Neural progenitor cell (in vitro differentiated cells): ENCODE measurements at regions not wholly inside any gene's neighbourhood (a gene's known extent, or its start where the extent isn't known, plus 50 kb on each side); places are given as distances from the start of the nearest gene placed in this dataset.

ENCODE experiments used
- EZH2 ChIP-seq: fragments of 200-600 bp; sonication (generic); IDR thresholded peaks from 2 replicates; pipeline ENCODE4 v1.6.1; 2017; ENCODE audit warnings: antibody characterized with exemption, mild to moderate bottlenecking, moderate library complexity
- EZH2phosphoT487 ChIP-seq: fragments of 200-600 bp; sonication (generic); IDR thresholded peaks from 2 replicates; pipeline ENCODE4 v1.6.1; 2017; ENCODE audit warnings: antibody characterized with exemption
- TF ChIP-seq, protein P1 (sequence below): fragments of 200-600 bp; sonication (generic); IDR thresholded peaks from 2 replicates; pipeline ENCODE4 v1.5.1; 2017; ENCODE audit warnings: antibody characterized with exemption, mild to moderate bottlenecking

DNA sequence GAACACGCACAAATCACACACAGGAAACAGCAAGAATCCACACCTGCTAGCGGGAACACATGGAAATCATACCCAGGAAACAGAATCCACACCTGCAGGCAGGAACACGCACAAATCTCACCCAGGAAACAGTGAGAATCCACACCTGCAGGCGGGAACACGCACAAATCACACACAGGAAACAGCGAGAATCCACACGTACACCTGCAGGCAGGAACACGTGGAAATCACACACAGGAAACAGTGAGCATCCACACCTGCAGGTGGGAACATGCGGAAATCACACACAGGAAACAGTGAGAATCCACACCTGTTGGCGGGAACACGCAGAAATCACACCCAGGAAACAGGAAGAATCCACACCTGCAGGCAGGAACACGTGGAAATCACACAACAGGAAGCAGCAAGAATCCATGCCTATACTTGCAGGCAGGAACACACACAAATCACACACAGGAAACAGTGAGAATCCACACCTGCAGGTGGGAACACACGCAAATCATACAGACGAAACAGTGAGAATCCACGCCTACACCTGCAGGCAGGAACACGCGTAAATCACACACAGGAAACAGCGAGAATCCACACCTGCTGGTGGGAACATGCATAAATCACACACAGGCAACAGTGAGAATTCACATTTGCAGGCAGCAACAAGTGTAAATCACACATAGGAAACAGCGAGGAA is 108.6 kb downstream of the DLL1 start:
- TF ChIP-seq, protein P1, sequence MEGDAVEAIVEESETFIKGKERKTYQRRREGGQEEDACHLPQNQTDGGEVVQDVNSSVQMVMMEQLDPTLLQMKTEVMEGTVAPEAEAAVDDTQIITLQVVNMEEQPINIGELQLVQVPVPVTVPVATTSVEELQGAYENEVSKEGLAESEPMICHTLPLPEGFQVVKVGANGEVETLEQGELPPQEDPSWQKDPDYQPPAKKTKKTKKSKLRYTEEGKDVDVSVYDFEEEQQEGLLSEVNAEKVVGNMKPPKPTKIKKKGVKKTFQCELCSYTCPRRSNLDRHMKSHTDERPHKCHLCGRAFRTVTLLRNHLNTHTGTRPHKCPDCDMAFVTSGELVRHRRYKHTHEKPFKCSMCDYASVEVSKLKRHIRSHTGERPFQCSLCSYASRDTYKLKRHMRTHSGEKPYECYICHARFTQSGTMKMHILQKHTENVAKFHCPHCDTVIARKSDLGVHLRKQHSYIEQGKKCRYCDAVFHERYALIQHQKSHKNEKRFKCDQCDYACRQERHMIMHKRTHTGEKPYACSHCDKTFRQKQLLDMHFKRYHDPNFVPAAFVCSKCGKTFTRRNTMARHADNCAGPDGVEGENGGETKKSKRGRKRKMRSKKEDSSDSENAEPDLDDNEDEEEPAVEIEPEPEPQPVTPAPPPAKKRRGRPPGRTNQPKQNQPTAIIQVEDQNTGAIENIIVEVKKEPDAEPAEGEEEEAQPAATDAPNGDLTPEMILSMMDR = no peak
- TF ChIP-seq EZH2 (no peak), EZH2phosphoT487 (no peak)
